Activated T-cell treated with anti-CD3 and anti-CD28 coated beads, Interleukin-2, amount 50 U/mL, for 72 hours (primary cell): ENCODE measurements at regions not wholly inside any gene's neighbourhood (a gene's known extent, or its start where the extent isn't known, plus 50 kb on each side); places are given as distances from the start of the nearest gene placed in this dataset.
"Not testable (repeated sequence)": the region's sequence is repeated elsewhere in the genome, so short reads cannot be mapped to it uniquely, and the experiment has no call there.

Source experiments
- ATAC-seq, 2 donors: fragments of 150-1000 bp; cut with Tn5 transposase; replicated peaks in 1 of 2; 2 replicates each; pipeline ENCODE4 v1.10.0; 2021; ENCODE audit warnings: moderate library complexity in 2 of 2, mild to moderate bottlenecking in 1 of 2
- DNase-seq, 2 donors: peaks; one replicate each; pipeline ENCODE4 v3.0.0; 2021 to 2022; ENCODE audit warnings: mixed read lengths in 1 of 2
- H3K27ac Mint-ChIP-seq: one replicate; pipeline ENCODE4 v1.8.0; 2022; ENCODE audit warnings: mild to moderate bottlenecking, moderate library complexity, mixed read lengths
- H3K27me3 Mint-ChIP-seq: one replicate; pipeline ENCODE4 v1.8.0; 2022; ENCODE audit warnings: low read depth, mixed read lengths
- H3K36me3 Mint-ChIP-seq, 2 donors: one replicate each; pipeline ENCODE4 v1.8.0; 2022; ENCODE audit warnings: mixed read lengths in 2 of 2, mild to moderate bottlenecking in 1 of 2; ENCODE audit not compliant: insufficient read depth in 2 of 2
- H3K4me1 Mint-ChIP-seq: one replicate; pipeline ENCODE4 v1.8.0; 2022; ENCODE audit warnings: low read depth, mixed read lengths
- H3K4me3 Mint-ChIP-seq, 2 donors: one replicate each; pipeline ENCODE4 v1.8.0; 2022; ENCODE audit warnings: mild to moderate bottlenecking in 2 of 2, mixed read lengths in 2 of 2, moderate library complexity in 2 of 2
- H3K9me3 Mint-ChIP-seq, 2 donors: one replicate each; pipeline ENCODE4 v1.8.0; 2022; ENCODE audit warnings: mixed read lengths in 2 of 2

- ATAC-seq: no peak
- H3K36me3 Mint-ChIP-seq: no peaks in the 10 kb centered on the region
- H3K27me3 Mint-ChIP-seq: no peaks in the 10 kb centered on the region
- H3K9me3 Mint-ChIP-seq: peaks cover 5 to 7% of the 10 kb centered on the region in 2 donors
- H3K27ac Mint-ChIP-seq: no peak overlapping the region
- DNase-seq: no peak
- peaks cover 7% of the 10 kb centered on the region for H3K4me1 Mint-ChIP-seq
- no peak overlapping the region for H3K4me3 Mint-ChIP-seq
Measured at GRCh38 chr19:29887442-29887855, 54.6 kb upstream of the URI1 start.

- H3K36me3 Mint-ChIP-seq, H3K27me3 Mint-ChIP-seq, H3K9me3 Mint-ChIP-seq, H3K27ac Mint-ChIP-seq, H3K4me3 Mint-ChIP-seq, H3K4me1 Mint-ChIP-seq, ATAC-seq, DNase-seq: not testable (repeated sequence)
Measured at GRCh38 chr19:29888047-29888446, 54.0 kb upstream of the URI1 start.

DNA sequence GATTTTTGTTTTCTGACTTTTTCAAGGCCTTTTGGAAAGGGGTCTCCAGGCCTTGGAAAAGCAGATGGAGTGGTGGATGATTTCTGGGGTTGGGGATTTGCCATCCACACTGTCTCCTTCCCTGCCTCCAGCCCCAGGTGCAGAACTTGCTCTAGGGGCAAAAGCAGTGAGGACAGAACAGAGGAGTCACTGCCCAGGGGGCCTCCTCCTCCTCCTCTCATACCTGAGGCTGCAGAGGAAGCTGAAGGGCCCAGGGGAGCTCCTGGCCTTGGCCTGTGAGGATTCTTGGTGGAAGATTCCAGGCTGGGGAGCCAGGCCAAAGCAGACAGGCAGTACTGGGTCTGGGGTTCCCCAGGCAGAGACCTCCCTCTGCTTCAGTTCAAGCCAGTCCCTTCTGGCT, 52.3 kb upstream of the URI1 start:
- no peak for ATAC-seq
- peaks cover 5 to 7% of the 10 kb centered on the region in 2 donors for H3K9me3 Mint-ChIP-seq
- no peak overlapping the region for H3K4me3 Mint-ChIP-seq
- H3K27ac Mint-ChIP-seq: no peak overlapping the region
- peaks cover 7% of the 10 kb centered on the region for H3K4me1 Mint-ChIP-seq
- H3K27me3 Mint-ChIP-seq: no peaks in the 10 kb centered on the region
- H3K36me3 Mint-ChIP-seq: no peaks in the 10 kb centered on the region
- no peak for DNase-seq

GRCh38 chr19:29890392-29890791, 51.6 kb upstream of the URI1 start:
- DNase-seq (no peak), ATAC-seq (no peak)
- H3K36me3 Mint-ChIP-seq: no peaks in the 10 kb centered on the region
- no peak overlapping the region for H3K4me3 Mint-ChIP-seq
- H3K27me3 Mint-ChIP-seq: no peaks in the 10 kb centered on the region
- peaks cover 7% of the 10 kb centered on the region for H3K4me1 Mint-ChIP-seq
- no peak overlapping the region for H3K27ac Mint-ChIP-seq
- H3K9me3 Mint-ChIP-seq: peaks cover 5 to 7% of the 10 kb centered on the region in 2 donors
